ENCODE measurements at regions not wholly inside any gene's neighbourhood (a gene's known extent, or its start where the extent isn't known, plus 50 kb on each side); places are given as distances from the start of the nearest gene placed in this dataset.

- H3K9me3 ChIP-seq, result no peaks in the 10 kb centered on the region
- H3K9me2 ChIP-seq, result no peaks in the 10 kb centered on the region
- H3K4me3 ChIP-seq (ENCODE audit: low read depth in 2 of 2, low read length in 1 of 2), result no peak overlapping the region
- no peaks in the 10 kb centered on the region for H3F3A ChIP-seq (replicated peaks; ENCODE audit: insufficient read depth)
- POLR2A ChIA-PET, result no interaction called here
- no peak overlapping the region for H3K27ac ChIP-seq (ENCODE audit: low read depth in 2 of 2, low read length in 1 of 2)
- no peaks in the 10 kb centered on the region for H3K36me3 ChIP-seq (replicated peaks in 1 of 2; ENCODE audit: control insufficient read depth in 1 of 2, insufficient read depth in 2 of 2, low read length in 1 of 2)
- no peaks in the 10 kb centered on the region for H3K79me2 ChIP-seq (ENCODE audit: insufficient read depth)
- no peaks in the 10 kb centered on the region for H3K4me1 ChIP-seq (ENCODE audit: control insufficient read depth in 1 of 2, insufficient read depth in 2 of 2, low read depth in 1 of 2, low read length in 1 of 2)
- TF ChIP-seq EP300 (IDR thresholded peaks at IDR 0.05; ENCODE audit: borderline replicate concordance in 1 of 2, low read depth in 1 of 2, low read length in 1 of 2) (no peak), ELF1 (IDR thresholded peaks at IDR 0.05) (no peak), RXRA (IDR thresholded peaks at IDR 0.05; ENCODE audit: borderline replicate concordance, low read depth) (no peak), RCOR1 (IDR thresholded peaks at IDR 0.05; ENCODE audit: low read length) (no peak), FOXJ3 (CRISPR knock-in tag; IDR thresholded peaks at IDR 0.05) (no peak), TEAD4 (IDR thresholded peaks at IDR 0.05; ENCODE audit: borderline replicate concordance, insufficient read depth) (no peak), MEF2A (IDR thresholded peaks at IDR 0.05; ENCODE audit: borderline replicate concordance, low read depth) (no peak), MAX (IDR thresholded peaks at IDR 0.05; ENCODE audit: low read depth) (no peak), TCF12 (IDR thresholded peaks at IDR 0.05) (no peak), GATA2 (CRISPR knock-in tag; IDR thresholded peaks at IDR 0.05) (no peak), NRF1 (IDR thresholded peaks at IDR 0.05; ENCODE audit: low read depth, low read length) (no peak)
- TF ChIP-seq, protein P1, sequence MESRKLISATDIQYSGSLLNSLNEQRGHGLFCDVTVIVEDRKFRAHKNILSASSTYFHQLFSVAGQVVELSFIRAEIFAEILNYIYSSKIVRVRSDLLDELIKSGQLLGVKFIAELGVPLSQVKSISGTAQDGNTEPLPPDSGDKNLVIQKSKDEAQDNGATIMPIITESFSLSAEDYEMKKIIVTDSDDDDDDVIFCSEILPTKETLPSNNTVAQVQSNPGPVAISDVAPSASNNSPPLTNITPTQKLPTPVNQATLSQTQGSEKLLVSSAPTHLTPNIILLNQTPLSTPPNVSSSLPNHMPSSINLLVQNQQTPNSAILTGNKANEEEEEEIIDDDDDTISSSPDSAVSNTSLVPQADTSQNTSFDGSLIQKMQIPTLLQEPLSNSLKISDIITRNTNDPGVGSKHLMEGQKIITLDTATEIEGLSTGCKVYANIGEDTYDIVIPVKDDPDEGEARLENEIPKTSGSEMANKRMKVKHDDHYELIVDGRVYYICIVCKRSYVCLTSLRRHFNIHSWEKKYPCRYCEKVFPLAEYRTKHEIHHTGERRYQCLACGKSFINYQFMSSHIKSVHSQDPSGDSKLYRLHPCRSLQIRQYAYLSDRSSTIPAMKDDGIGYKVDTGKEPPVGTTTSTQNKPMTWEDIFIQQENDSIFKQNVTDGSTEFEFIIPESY (IDR thresholded peaks at IDR 0.05; ENCODE audit: borderline replicate concordance, low read depth), result no peak
- TF ChIP-seq, protein P2, sequence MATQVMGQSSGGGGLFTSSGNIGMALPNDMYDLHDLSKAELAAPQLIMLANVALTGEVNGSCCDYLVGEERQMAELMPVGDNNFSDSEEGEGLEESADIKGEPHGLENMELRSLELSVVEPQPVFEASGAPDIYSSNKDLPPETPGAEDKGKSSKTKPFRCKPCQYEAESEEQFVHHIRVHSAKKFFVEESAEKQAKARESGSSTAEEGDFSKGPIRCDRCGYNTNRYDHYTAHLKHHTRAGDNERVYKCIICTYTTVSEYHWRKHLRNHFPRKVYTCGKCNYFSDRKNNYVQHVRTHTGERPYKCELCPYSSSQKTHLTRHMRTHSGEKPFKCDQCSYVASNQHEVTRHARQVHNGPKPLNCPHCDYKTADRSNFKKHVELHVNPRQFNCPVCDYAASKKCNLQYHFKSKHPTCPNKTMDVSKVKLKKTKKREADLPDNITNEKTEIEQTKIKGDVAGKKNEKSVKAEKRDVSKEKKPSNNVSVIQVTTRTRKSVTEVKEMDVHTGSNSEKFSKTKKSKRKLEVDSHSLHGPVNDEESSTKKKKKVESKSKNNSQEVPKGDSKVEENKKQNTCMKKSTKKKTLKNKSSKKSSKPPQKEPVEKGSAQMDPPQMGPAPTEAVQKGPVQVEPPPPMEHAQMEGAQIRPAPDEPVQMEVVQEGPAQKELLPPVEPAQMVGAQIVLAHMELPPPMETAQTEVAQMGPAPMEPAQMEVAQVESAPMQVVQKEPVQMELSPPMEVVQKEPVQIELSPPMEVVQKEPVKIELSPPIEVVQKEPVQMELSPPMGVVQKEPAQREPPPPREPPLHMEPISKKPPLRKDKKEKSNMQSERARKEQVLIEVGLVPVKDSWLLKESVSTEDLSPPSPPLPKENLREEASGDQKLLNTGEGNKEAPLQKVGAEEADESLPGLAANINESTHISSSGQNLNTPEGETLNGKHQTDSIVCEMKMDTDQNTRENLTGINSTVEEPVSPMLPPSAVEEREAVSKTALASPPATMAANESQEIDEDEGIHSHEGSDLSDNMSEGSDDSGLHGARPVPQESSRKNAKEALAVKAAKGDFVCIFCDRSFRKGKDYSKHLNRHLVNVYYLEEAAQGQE (IDR thresholded peaks at IDR 0.05; ENCODE audit: low read depth, low read length), result no peak
- H4K20me1 ChIP-seq (ENCODE audit: insufficient read depth), result no peaks in the 10 kb centered on the region
- WGBS (ENCODE audit: low lambda C conversion rate), result 7% methylated on average over 7 of the region's 7 CpGs
- no peak for DNase-seq
- CTCF ChIA-PET, result no interaction called here
- H3K9ac ChIP-seq, result no peak overlapping the region
- no peaks in the 10 kb centered on the region; the same call in 1 of the 2 replicates for H3K27me3 ChIP-seq (ENCODE audit: insufficient read depth)
- H2AFZ ChIP-seq (ENCODE audit: low read depth), result no peak overlapping the region
- H3K4me2 ChIP-seq, result no peak overlapping the region
These were observed 316.9 kb downstream of the FGF9 start for GRCh38 chr13:21987793-21988192.

- CTCF ChIA-PET, result no interaction called here
- no peak overlapping the region for H2AFZ ChIP-seq (ENCODE audit: low read depth)
- no peak overlapping the region for H3K9ac ChIP-seq
- H3K36me3 ChIP-seq (replicated peaks in 1 of 2; ENCODE audit: control insufficient read depth in 1 of 2, insufficient read depth in 2 of 2, low read length in 1 of 2), result no peaks in the 10 kb centered on the region
- POLR2A ChIA-PET, result no interaction called here
- no peaks in the 10 kb centered on the region; the same call in 1 of the 2 replicates for H3K27me3 ChIP-seq (ENCODE audit: insufficient read depth)
- 28% methylated on average over 7 of the region's 7 CpGs for WGBS (ENCODE audit: low lambda C conversion rate)
- H3K4me2 ChIP-seq, result no peak overlapping the region
- H3F3A ChIP-seq (replicated peaks; ENCODE audit: insufficient read depth), result no peaks in the 10 kb centered on the region
- no peak for DNase-seq
- H3K9me2 ChIP-seq, result no peaks in the 10 kb centered on the region
- no peaks in the 10 kb centered on the region for H3K9me3 ChIP-seq
- H3K4me3 ChIP-seq (ENCODE audit: low read depth in 2 of 2, low read length in 1 of 2), result no peak overlapping the region
- no peaks in the 10 kb centered on the region for H4K20me1 ChIP-seq (ENCODE audit: insufficient read depth)
- H3K4me1 ChIP-seq (ENCODE audit: control insufficient read depth in 1 of 2, insufficient read depth in 2 of 2, low read depth in 1 of 2, low read length in 1 of 2), result no peaks in the 10 kb centered on the region
- H3K27ac ChIP-seq (ENCODE audit: low read depth in 2 of 2, low read length in 1 of 2), result no peak overlapping the region
- no peaks in the 10 kb centered on the region for H3K79me2 ChIP-seq (ENCODE audit: insufficient read depth)
- TF ChIP-seq, protein P3, sequence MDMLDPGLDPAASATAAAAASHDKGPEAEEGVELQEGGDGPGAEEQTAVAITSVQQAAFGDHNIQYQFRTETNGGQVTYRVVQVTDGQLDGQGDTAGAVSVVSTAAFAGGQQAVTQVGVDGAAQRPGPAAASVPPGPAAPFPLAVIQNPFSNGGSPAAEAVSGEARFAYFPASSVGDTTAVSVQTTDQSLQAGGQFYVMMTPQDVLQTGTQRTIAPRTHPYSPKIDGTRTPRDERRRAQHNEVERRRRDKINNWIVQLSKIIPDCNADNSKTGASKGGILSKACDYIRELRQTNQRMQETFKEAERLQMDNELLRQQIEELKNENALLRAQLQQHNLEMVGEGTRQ (IDR thresholded peaks at IDR 0.05; ENCODE audit: borderline replicate concordance, low read depth, low read length), result no peak
- TF ChIP-seq, protein P2 (IDR thresholded peaks at IDR 0.05; ENCODE audit: low read depth, low read length), result no peak
- TF ChIP-seq RFX5 (IDR thresholded peaks at IDR 0.05; ENCODE audit: low read length), result no peak
- TF ChIP-seq MEF2A (IDR thresholded peaks at IDR 0.05; ENCODE audit: borderline replicate concordance, low read depth), result no peak
- TF ChIP-seq EP300 (IDR thresholded peaks at IDR 0.05; ENCODE audit: borderline replicate concordance in 1 of 2, low read depth in 1 of 2, low read length in 1 of 2), result no peak
- TF ChIP-seq FOXJ3 (CRISPR knock-in tag; IDR thresholded peaks at IDR 0.05), result no peak
These were observed 317.8 kb downstream of the FGF9 start for GRCh38 chr13:21988624-21989023.

Measured in SK-N-SH (cell line).